ENCODE measurements at regions not wholly inside any gene's neighbourhood (a gene's known extent, or its start where the extent isn't known, plus 50 kb on each side); places are given as distances from the start of the nearest gene placed in this dataset.

DNA sequence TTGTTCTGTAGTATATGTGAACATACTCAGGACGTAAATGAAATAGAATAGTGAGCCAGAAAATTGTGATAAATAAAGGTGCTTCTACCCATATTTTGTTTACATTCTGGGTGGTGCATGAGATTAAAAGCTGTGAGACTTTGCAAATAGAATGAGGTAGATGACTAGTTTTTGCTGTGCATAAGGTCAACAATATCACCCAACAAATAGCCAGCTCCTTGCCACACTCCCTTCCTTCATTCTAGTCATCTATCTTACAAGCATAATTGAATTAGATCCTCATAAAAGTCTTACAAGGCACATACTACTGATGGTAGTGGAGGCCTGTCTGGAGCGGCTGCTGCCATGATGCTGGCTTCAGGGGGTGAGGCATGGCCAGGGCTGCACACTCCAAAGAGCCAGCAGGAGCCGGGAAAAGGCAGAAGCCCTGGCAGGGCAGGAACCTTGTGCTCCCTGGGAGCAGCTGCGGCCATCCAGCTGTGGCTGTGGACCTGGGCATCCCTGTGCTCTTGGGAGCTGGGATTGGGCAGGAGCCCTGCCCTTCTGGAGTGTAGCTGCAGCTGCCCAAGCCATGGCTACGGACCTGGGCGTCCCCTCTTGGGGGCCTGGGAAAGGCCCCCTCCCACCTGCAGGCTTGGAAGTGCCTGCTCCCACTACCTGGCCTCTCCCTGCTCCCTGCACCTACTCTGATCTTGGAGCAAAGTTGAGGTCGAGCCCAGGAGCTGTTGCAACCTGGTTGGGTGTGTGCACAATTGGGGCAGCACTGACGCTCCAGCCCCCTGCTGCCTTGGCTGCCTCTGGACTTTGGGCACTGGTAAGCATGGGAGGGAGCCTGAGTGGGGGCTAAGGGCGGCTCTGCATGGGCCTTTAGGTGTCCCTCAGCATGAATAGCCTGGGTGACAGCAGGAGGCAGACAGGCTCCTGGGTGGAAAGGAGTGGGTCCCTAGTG lies 112.8 kb downstream of the DACT1 start:
- H3K9me3 ChIP-seq (ENCODE audit: low read depth), result no peaks in the 10 kb centered on the region

DNA sequence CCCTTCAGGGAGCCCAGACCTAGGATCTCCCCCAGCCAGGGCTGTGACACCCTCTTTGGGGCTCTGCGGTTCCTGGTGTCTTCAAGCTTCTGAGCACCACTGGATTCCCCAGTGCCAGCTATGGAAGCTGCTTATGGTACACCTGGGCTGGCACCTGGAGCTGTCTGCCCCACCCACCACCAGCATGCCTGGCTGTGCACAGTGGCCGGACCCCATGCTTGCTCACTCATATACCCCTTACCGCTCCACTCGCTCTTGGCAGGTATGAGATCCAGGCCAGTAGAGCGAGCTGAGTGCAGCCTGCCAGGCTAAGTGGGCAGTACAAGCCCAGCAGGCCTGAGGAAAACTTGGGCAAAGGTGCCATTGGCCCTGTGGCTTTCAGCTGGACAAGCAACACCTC lies 114.0 kb downstream of the DACT1 start:
- Mint-ChIP-seq H3K9me3 (no peaks in the 10 kb centered on the region), H3K27me3 (ENCODE audit: insufficient read depth, low read depth) (peaks cover 4% of the 10 kb centered on the region), H3K36me3 (no peaks in the 10 kb centered on the region), H3K4me3 (no peak overlapping the region), H3K27ac (no peak overlapping the region), H3K4me1 (peaks cover 21% of the 10 kb centered on the region)
- no peak overlapping the region for H3K9ac ChIP-seq
- no peak overlapping the region for H3K27ac ChIP-seq
- H3K36me3 ChIP-seq, result no peaks in the 10 kb centered on the region
- no peak for DNase-seq (ENCODE audit: low spot score)
- H3K4me1 ChIP-seq, result peaks cover 23% of the 10 kb centered on the region
- H3K4me3 ChIP-seq, result no peak overlapping the region
- H3K9me3 ChIP-seq (ENCODE audit: low read depth), result no peaks in the 10 kb centered on the region
- H3K4me2 ChIP-seq, result no peak overlapping the region
- H3K79me2 ChIP-seq (ENCODE audit: low read depth), result no peaks in the 10 kb centered on the region
- no peak for TF ChIP-seq EZH2 (IDR thresholded peaks at IDR 0.05)
- H3F3A ChIP-seq (ENCODE audit: low read depth), result no peaks in the 10 kb centered on the region
- H2AFZ ChIP-seq (replicated peaks), result no peak overlapping the region
- H4K20me1 ChIP-seq (ENCODE audit: low read depth), result no peaks in the 10 kb centered on the region
- no peaks in the 10 kb centered on the region for H3K27me3 ChIP-seq

More for the DNA sequence above, 112.8 kb downstream of the DACT1 start:
- H3K4me3 ChIP-seq, result no peak overlapping the region
- H3K27ac ChIP-seq, result no peak overlapping the region
- no peak overlapping the region for H3K9ac ChIP-seq
- Mint-ChIP-seq H3K4me1 (peaks cover 16% of the 10 kb centered on the region), H3K9me3 (no peaks in the 10 kb centered on the region), H3K27me3 (ENCODE audit: insufficient read depth, low read depth) (peaks cover 4% of the 10 kb centered on the region), H3K27ac (no peak overlapping the region), H3K36me3 (no peaks in the 10 kb centered on the region), H3K4me3 (no peak overlapping the region)
- H3K4me1 ChIP-seq, result peaks cover 15% of the 10 kb centered on the region
- H3K36me3 ChIP-seq, result no peaks in the 10 kb centered on the region
- H3K4me2 ChIP-seq, result no peak overlapping the region
- TF ChIP-seq EZH2phosphoT487 (IDR thresholded peaks at IDR 0.05) (no peak), EZH2 (IDR thresholded peaks at IDR 0.05) (no peak)
- TF ChIP-seq, protein P1, sequence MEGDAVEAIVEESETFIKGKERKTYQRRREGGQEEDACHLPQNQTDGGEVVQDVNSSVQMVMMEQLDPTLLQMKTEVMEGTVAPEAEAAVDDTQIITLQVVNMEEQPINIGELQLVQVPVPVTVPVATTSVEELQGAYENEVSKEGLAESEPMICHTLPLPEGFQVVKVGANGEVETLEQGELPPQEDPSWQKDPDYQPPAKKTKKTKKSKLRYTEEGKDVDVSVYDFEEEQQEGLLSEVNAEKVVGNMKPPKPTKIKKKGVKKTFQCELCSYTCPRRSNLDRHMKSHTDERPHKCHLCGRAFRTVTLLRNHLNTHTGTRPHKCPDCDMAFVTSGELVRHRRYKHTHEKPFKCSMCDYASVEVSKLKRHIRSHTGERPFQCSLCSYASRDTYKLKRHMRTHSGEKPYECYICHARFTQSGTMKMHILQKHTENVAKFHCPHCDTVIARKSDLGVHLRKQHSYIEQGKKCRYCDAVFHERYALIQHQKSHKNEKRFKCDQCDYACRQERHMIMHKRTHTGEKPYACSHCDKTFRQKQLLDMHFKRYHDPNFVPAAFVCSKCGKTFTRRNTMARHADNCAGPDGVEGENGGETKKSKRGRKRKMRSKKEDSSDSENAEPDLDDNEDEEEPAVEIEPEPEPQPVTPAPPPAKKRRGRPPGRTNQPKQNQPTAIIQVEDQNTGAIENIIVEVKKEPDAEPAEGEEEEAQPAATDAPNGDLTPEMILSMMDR (IDR thresholded peaks at IDR 0.05), result no peak
- no peaks in the 10 kb centered on the region for H4K20me1 ChIP-seq (ENCODE audit: low read depth)
- no peak overlapping the region for H2AFZ ChIP-seq (replicated peaks)
- no peaks in the 10 kb centered on the region for H3F3A ChIP-seq (ENCODE audit: low read depth)
- no peaks in the 10 kb centered on the region for H3K27me3 ChIP-seq
- no peak for DNase-seq (ENCODE audit: low spot score)
- no peaks in the 10 kb centered on the region for H3K79me2 ChIP-seq (ENCODE audit: low read depth)

DNA sequence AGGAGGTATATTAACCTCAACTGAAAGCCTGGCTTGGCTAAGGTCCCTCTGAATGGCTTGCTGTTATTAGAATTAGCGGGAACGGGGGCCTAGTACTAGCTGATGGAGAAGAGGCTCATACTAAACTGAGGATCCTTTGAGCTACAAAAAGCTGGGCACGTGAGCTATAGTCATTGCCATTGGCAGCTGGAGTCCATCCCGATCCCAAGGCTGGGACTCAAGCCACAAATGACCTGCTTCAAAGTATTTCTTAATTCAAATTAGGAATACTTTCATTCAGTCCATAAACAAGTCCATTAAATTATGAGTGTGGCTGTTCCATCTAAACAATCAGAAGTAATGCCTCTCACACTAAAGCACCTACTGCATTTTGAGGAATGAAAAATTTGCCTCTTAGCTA lies 114.5 kb downstream of the DACT1 start:
- no peak for TF ChIP-seq EZH2 (IDR thresholded peaks at IDR 0.05)
- TF ChIP-seq, protein P1 (IDR thresholded peaks at IDR 0.05), result no peak
- no peak for TF ChIP-seq EZH2phosphoT487 (IDR thresholded peaks at IDR 0.05)
- Histone ChIP-seq H3F3A (ENCODE audit: low read depth) (no peaks in the 10 kb centered on the region), H3K4me3 (no peak overlapping the region), H4K20me1 (ENCODE audit: low read depth) (no peaks in the 10 kb centered on the region), H3K9me3 (ENCODE audit: low read depth) (no peaks in the 10 kb centered on the region), H3K9ac (no peak overlapping the region), H3K36me3 (no peaks in the 10 kb centered on the region), H3K4me2 (no peak overlapping the region), H2AFZ (replicated peaks) (no peak overlapping the region), H3K27me3 (no peaks in the 10 kb centered on the region), H3K79me2 (ENCODE audit: low read depth) (no peaks in the 10 kb centered on the region), H3K27ac (no peak overlapping the region), H3K4me1 (peaks cover 23% of the 10 kb centered on the region)
- H3K9me3 Mint-ChIP-seq, result no peaks in the 10 kb centered on the region
- no peak overlapping the region for H3K4me3 Mint-ChIP-seq
- H3K27ac Mint-ChIP-seq, result no peak overlapping the region
- H3K4me1 Mint-ChIP-seq, result peaks cover 21% of the 10 kb centered on the region
- peaks cover 4% of the 10 kb centered on the region for H3K27me3 Mint-ChIP-seq (ENCODE audit: insufficient read depth, low read depth)
- H3K36me3 Mint-ChIP-seq, result no peaks in the 10 kb centered on the region
- DNase-seq (ENCODE audit: low spot score), result no peak

DNA sequence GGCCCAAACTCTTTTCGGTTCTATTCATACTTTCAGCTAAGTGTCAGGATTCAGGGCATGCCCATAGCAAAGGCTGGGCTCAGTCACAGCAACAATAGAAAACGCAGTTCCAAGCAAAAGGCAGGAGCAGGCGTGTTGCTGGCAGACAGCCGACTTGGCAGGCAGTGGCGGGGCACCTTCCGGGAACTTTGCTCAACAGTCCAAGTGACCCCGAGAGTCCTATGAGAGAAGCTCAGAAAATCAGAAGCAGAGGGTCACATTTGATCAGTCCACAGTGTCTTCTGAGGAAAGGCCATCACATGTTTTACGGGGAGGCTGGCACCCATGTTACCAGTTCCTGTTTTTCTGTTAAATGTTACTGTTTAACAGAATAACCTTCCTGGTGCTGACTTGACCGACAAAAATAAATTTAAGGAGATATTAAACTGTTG lies 115.0 kb downstream of the DACT1 start:
- Histone ChIP-seq H3K4me1 (peaks cover 23% of the 10 kb centered on the region), H2AFZ (replicated peaks) (no peak overlapping the region), H3K4me2 (no peak overlapping the region), H4K20me1 (ENCODE audit: low read depth) (no peaks in the 10 kb centered on the region), H3K27ac (no peak overlapping the region), H3K27me3 (no peaks in the 10 kb centered on the region), H3F3A (ENCODE audit: low read depth) (no peaks in the 10 kb centered on the region), H3K9ac (no peak overlapping the region), H3K79me2 (ENCODE audit: low read depth) (no peaks in the 10 kb centered on the region), H3K36me3 (no peaks in the 10 kb centered on the region), H3K4me3 (no peak overlapping the region), H3K9me3 (ENCODE audit: low read depth) (no peaks in the 10 kb centered on the region)
- Mint-ChIP-seq H3K27ac (no peak overlapping the region), H3K27me3 (ENCODE audit: insufficient read depth, low read depth) (peaks cover 4% of the 10 kb centered on the region), H3K4me3 (no peak overlapping the region), H3K4me1 (peaks cover 21% of the 10 kb centered on the region), H3K36me3 (no peaks in the 10 kb centered on the region), H3K9me3 (no peaks in the 10 kb centered on the region)
- no peak for DNase-seq (ENCODE audit: low spot score)
- TF ChIP-seq EZH2phosphoT487 (IDR thresholded peaks at IDR 0.05), result no peak
- TF ChIP-seq, protein P1 (IDR thresholded peaks at IDR 0.05), result no peak
- TF ChIP-seq EZH2 (IDR thresholded peaks at IDR 0.05), result no peak

Measured in neural progenitor cell (in vitro differentiated cells).